GM21737 (cell line): ENCODE measurements at regions not wholly inside any gene's neighbourhood (a gene's known extent, or its start where the extent isn't known, plus 50 kb on each side); places are given as distances from the start of the nearest gene placed in this dataset.

ENCODE experiments used
- ATAC-seq: cut with Tn5 transposase; IDR thresholded peaks from one replicate; pipeline ENCODE4 v1.9.1; 2021; ENCODE audit warnings: mild to moderate bottlenecking, moderate library complexity; ENCODE audit not compliant: unreplicated experiment

DNA sequence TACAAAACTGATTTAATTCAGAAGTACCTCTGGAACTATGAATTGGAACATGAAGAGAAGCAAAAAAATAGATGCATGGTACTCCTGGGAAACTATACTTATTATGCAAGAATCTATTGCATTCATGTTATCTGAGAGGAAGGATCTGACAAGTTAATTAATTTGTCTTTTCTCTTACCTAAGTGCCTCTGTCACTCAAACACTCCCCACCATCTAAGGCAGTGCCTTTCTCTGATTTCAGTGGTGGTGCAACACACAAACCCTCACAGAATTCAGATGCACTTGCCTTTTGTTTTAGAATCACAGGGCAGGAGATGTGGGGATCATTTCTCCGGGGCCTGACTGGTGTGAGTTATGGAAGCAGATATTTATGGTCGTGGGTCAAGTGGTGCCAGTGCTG, 52.5 kb upstream of the C9orf72 start:
- no peak for ATAC-seq

DNA sequence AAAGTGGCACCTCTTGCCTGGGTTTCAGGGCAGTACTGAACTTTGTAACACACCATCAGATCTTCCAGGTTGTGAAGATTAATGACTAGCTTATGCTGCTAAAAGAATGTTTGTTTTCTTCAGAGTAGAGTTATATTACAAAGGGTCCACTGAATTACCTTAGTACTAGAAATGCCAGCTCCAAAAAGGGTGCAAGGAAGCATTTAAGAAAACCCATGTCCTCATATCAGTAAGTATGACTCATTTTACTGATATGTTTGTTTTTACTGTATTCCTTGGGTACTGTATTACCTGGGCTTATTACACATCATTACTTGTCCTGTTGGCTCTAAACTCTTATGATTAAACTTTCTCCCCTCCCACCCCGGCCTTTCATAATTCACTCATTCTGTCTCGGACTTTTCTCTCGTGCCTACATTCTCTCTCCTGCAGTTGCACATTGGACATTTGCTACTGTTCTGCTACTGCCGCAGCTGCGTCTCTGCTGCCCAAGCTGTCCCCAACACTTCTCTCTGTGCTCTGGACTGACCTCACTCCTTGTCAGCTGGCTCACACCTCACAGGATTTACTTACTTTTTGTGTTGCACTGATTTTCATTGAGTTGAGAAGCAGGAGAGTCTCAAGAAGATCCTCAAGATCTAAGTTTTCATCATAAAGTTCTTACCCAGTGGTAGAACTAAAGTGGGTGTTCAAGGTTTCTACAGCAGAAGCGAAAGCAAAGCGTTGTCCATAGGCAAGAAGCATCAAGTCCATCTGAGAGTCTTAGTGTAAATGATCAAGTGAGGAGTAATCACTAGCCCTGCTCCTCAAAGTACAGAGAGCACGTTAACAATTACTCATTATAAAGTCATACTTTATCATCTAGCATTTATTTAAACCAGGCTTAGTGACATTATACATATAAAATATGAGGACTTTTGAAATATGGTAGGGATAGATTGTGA, 53.2 kb upstream of the C9orf72 start:
- no peak for ATAC-seq

GRCh38 chr9:27627188-27627564, 53.9 kb upstream of the C9orf72 start:
- no peak for ATAC-seq

DNA sequence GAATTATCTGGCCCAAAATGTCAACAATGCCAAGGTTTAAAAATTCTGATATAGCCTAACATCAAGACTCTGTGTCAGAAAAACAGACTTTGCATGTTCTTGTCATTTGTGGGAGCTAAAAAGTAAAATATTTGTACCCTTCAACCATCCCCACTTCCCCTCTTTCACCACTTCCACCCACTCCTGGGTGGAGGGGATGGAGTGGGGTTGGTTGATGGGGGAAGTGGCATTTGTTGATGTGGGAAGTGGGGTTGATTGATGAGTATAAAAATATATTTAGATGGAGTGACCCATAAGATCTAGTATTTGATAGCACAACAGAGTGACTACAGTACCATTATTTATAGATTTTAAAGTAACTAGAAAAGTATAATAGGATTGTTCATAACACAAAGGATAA, 55.0 kb upstream of the C9orf72 start:
- ATAC-seq, result no peak

DNA sequence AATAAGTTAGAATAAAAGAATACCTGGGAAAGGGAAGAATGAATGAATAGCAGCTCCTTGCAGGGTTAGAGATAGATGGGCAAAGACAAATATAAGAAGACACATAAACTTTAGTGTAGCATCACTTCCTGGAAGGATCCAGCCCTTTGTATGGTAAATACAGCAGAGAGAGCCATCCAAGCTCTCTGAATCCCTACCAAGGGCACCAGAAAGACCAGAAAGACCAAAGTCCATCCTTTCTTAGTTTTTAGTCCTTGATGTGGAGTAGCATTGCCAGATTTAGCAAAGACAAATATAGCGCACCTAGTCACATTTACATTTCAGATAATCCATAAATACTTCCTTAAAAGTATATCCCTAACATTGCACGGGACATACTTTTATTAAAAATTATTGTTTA, 56.1 kb upstream of the C9orf72 start:
- ATAC-seq, result no peak

- ATAC-seq, result no peak
These were observed 59.0 kb upstream of the C9orf72 start for GRCh38 chr9:27632254-27632653.

DNA sequence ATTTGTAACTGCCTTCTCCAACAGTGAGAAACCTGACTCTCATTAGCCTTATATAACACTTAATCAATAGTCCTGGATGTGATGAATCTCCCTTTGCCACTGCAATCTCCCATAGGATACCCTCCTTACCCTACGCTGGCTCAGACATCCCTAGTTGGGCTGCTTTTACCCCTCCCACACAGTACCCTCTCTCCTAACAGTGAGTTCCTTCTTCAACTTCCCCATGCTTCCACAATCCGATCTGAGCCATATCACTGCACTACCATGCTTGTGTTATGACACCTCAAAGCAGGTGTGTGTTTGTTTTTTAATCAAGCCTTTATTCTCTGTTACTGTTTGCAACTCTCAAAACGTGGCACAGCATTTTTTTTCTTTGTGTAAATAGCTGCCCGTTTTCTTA, 60.5 kb upstream of the C9orf72 start:
- no peak for ATAC-seq

DNA sequence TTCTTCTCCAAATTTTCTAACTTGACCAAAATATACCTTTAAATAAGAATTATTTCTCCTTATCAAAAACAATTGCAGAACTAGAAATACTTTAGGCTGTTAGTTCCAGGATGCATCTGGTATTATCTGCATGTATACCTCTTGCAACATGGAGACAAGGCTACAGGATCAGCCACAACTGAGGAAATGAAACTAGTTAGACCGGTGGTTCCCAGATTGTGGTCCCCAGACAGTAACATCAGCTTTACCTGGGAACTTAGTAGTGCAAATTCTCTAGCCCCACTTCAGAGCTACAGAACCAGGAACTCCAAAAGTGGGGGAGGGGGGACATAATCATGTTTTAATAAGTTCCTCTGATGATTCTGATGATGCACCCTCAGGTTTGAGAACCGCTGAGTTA, 61.6 kb upstream of the C9orf72 start:
- ATAC-seq, result no peak

GRCh38 chr9:27638716-27639115, 65.4 kb upstream of the C9orf72 start:
- ATAC-seq, result no peak

GRCh38 chr9:27645161-27645840, 72.0 kb upstream of the C9orf72 start:
- no peak for ATAC-seq

DNA sequence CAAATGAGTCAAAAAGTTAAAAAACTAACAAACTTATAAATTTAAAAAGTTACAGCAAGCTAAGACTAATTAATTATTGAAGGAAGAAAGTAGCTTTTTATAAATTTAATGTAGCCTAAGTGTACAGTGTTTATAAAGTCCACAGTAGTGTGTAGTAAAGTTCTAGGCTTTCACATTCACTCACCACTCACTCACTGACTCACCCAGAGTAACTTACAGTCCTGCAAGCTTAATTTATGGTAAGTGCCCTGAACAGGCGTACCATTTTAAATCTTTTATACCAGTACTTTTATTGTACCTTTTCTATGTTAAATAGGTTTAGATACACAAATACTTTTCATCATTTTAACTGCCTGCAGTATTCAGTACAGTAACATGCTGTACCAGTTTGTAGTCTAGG, 80.0 kb upstream of the C9orf72 start:
- ATAC-seq, result no peak

DNA sequence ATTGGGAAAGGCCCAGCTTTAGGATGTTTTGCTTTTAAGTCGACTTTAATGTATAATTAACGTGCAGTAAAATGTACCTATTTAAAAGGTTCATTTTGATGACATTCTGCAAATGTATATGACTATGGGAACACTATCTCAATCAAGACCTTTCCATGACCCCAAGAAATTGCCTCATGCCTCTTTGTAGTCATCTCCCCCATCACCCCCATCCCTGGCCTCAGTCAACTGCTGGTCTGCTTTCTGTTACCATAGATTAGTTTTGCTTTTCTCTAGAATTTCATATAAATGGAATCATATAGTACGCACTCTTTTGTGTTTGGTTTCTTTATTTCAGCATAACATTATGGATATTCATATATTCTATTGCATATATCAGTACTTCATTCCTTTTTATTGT, 80.7 kb upstream of the C9orf72 start:
- ATAC-seq, result no peak

GRCh38 chr9:27654629-27655285, 81.5 kb upstream of the C9orf72 start:
- no peak for ATAC-seq

GRCh38 chr9:27655441-27655840, 82.2 kb upstream of the C9orf72 start:
- no peak for ATAC-seq

DNA sequence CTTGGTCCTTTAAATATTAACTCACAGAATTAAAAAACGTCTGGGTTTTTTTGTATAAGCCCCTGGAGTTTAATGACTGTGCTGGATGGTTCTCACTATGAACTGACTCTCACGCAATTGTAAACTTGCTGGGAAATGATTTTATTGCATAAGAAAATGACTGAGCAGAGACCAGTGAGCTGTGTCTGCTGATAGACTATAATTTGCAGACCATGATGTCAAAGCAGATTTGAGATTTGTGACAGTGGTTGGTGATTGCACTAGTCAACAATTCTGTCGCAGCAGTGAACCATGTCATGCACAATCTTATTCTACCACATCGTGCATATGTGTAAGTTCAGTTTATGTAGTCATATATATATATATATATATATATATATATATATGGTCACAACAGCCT, 85.7 kb upstream of the C9orf72 start:
- ATAC-seq, result no peak

DNA sequence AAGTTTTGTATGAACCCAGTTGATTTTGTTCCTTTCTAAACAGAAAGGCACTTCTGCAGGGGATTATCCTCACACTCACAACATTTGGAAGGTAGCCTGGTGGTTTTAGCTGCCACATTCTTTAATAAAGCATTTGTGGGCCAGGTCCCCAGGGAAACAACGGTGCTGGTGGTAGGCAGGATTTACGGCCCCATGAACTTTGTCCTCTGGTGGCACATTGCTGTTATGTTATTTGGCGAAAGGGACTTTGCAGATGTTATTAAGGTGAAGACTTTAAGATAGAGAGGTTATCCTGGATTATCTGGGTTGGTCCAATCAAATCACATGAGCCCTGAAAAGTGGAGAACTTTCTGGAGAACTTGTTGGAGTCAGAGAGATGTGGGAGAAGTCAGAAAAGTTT, 86.3 kb upstream of the C9orf72 start:
- ATAC-seq, result no peak

- no peak for ATAC-seq
These were observed 86.9 kb upstream of the C9orf72 start for GRCh38 chr9:27660148-27660547.

GRCh38 chr9:27663526-27663925, 90.2 kb upstream of the C9orf72 start:
- no peak for ATAC-seq

DNA sequence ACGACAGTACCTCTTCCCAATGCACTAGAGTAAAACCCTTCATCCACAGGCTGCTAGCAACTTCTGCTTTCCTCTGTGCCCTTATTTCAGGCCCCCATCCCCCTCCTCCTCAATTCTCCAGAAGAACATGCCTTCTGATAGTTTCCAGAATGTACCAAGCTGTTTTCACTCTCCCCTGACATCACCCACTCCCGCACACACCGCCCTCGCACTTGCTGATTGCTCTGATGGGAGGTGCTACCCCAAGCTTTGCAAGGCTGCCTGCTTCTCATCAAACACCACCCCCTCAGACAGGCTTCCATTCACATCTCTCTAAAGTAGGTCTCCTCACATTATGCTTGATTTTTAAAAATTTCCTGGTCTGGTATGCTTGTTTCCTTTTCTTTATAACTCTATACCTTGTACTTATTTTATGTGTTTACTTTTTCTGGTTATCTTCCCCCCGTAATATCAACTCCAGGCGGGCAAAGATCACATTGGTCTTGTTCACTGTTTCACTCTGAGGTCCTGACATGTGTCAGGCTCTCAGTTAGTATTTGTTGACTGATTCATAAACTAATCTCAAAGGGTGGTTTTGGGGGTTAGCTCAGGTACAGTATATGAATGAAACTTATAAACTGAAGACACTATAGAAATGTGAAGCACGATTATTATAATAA, 91.0 kb upstream of the C9orf72 start:
- no peak for ATAC-seq

- ATAC-seq, result no peak
These were observed 91.9 kb upstream of the C9orf72 start for GRCh38 chr9:27665136-27665535.

DNA sequence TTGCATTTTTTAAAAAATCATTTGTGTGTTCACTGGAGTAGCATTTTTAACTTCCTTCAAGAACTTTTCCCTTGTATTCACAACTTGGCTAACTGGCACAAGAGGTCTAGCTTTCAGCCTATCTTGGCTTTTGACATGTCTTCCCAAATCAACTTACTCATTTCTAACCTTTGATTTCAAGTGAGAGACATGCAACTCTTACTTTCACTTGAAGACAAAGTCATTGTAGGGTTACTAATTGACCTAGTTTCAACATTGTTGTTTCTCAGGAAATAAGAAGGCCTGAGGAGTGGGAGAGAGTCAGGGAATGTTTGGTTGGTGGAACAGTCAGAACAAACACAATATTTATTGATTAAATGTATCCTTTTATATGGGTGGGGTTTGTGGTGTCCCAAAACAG, 95.0 kb upstream of the C9orf72 start:
- ATAC-seq, result no peak
